Mucosa of rectum (tissue), 2 donors: ENCODE measurements at regions not wholly inside any gene's neighbourhood (a gene's known extent, or its start where the extent isn't known, plus 50 kb on each side); places are given as distances from the start of the nearest gene placed in this dataset.
"Not testable (repeated sequence)": the region's sequence is repeated elsewhere in the genome, so short reads cannot be mapped to it uniquely, and the experiment has no call there.

ENCODE experiments used
- H3K27ac ChIP-seq, 2 donors: one replicate each; pipeline ENCODE4 v1.7.0; 2013; ENCODE audit warnings: inconsistent platforms in 2 of 2, low read depth in 2 of 2, low read length in 2 of 2
- H3K27me3 ChIP-seq, 2 donors: one replicate each; pipeline ENCODE4 v1.7.0; 2013; ENCODE audit warnings: low read length in 2 of 2; ENCODE audit not compliant: control insufficient read depth in 2 of 2, insufficient read depth in 2 of 2
- H3K36me3 ChIP-seq, 2 donors: one replicate each; pipeline ENCODE4 v1.7.0; 2013; ENCODE audit warnings: low read length in 2 of 2; ENCODE audit not compliant: control insufficient read depth in 2 of 2, insufficient read depth in 2 of 2
- H3K4me1 ChIP-seq, 2 donors: one replicate each; pipeline ENCODE4 v1.7.0; 2013; ENCODE audit warnings: low read length in 2 of 2, mild to moderate bottlenecking in 1 of 2; ENCODE audit not compliant: control insufficient read depth in 2 of 2, insufficient read depth in 2 of 2
- H3K4me3 ChIP-seq, 2 donors: one replicate each; pipeline ENCODE4 v1.7.0; 2013; ENCODE audit warnings: low read length in 2 of 2
- H3K9ac ChIP-seq, 2 donors: one replicate each; pipeline ENCODE4 v1.7.0; 2013; ENCODE audit warnings: low read length in 2 of 2, low read depth in 1 of 2, mild to moderate bottlenecking in 1 of 2
- H3K9me3 ChIP-seq, 2 donors: one replicate each; pipeline ENCODE4 v1.7.0; 2013; ENCODE audit warnings: low read length in 2 of 2; ENCODE audit not compliant: control insufficient read depth in 2 of 2
- donor health status: healthy.
- donor health status: Normal muscosa, but diverticular disease.

DNA sequence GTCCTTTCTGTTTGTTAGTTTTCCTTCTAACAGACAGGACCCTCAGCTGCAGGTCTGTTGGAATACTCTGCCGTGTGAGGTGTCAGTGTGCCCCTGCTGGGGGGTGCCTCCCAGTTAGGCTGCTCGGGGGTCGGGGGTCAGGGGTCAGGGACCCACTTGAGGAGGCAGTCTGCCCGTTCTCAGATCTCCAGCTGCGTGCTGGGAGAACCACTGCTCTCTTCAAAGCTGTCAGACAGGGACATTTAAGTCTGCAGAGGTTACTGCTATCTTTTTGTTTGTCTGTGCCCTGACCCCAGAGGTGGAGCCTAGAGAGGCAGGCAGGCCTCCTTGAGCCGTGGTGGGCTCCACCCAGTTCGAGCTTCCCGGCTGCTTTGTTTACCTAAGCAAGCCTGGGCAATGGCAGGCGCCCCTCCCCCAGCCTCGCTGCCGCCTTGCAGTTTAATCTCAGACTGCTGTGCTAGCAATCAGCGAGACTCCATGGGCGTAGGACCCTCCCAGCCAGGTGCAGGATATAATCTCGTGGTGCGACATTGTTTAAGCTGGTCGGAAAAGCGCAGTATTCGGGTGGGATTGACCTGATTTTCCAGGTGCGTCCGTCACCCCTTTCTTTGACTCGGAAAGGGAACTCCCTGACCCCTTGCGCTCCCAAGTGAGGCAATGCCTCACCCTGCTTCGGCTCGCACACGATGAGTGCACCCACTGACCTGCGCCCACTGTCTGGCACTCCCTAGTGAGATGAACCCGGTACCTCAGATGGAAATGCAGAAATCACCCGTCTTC is 2002.0 kb upstream of the CDH6 start:
- H3K9me3 ChIP-seq, H3K27me3 ChIP-seq, H3K27ac ChIP-seq, H3K4me1 ChIP-seq, H3K9ac ChIP-seq, H3K36me3 ChIP-seq: not testable (repeated sequence)
- H3K4me3 ChIP-seq: peak overlapping the region in 1 of 2 donors; percentile 54

- H3K27ac ChIP-seq, H3K4me3 ChIP-seq, H3K4me1 ChIP-seq, H3K36me3 ChIP-seq, H3K9me3 ChIP-seq, H3K27me3 ChIP-seq, H3K9ac ChIP-seq: not testable (repeated sequence)
Observed at GRCh38 chr5:29190398-29190797, 2003.1 kb upstream of the CDH6 start.

DNA sequence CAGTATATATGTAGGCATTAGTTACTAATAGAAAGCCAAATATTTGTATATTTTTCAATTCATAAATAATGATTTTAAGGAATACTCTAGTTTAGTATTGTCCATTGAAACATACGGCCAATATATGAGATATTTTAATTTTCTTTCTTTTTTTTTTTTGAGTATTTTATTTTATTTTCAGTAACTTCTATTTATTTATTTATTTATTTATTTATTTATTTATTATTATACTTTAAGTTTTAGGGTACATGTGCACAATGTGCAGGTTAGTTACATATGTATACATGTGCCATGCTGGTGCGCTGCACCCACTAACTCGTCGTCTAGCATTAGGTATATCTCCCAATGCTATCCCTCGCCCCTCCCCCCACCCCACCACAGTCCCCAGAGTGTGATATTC is 2007.1 kb upstream of the CDH6 start:
- not testable (repeated sequence) for H3K9ac ChIP-seq, H3K27ac ChIP-seq, H3K27me3 ChIP-seq, H3K4me1 ChIP-seq, H3K4me3 ChIP-seq, H3K36me3 ChIP-seq, H3K9me3 ChIP-seq

DNA sequence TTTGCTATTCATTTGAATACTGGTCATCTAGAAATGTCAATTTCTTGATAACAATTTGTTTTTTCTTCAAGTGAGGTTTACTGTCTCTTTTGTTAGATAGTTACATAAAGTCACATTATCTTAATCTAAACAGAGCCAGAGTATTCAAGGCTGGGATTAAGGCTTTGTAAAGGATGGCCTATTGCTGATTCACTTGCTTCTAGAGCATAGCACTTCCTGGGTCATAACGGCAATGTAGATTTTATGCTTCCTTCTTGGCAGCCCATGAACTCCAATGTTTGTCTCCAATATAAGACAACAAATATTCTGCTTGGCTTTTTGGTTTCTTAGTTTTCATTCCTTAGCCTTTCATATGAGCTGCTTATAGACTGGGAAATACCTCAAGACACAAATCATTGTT is 2007.9 kb upstream of the CDH6 start:
- Histone ChIP-seq H3K4me3 (no peak overlapping the region), H3K9ac (no peak overlapping the region), H3K27me3 (no peaks in the 10 kb centered on the region), H3K36me3 (no peaks in the 10 kb centered on the region), H3K4me1 (no peaks in the 10 kb centered on the region), H3K9me3 (no peaks in the 10 kb centered on the region), H3K27ac (no peak overlapping the region)

GRCh38 chr5:29175774-29176173 is 2017.7 kb upstream of the CDH6 start:
- Histone ChIP-seq H3K27me3 (no peaks in the 10 kb centered on the region), H3K36me3 (no peaks in the 10 kb centered on the region), H3K9me3 (no peaks in the 10 kb centered on the region), H3K9ac (no peak overlapping the region), H3K4me3 (no peak overlapping the region), H3K27ac (no peak overlapping the region), H3K4me1 (no peaks in the 10 kb centered on the region)

DNA sequence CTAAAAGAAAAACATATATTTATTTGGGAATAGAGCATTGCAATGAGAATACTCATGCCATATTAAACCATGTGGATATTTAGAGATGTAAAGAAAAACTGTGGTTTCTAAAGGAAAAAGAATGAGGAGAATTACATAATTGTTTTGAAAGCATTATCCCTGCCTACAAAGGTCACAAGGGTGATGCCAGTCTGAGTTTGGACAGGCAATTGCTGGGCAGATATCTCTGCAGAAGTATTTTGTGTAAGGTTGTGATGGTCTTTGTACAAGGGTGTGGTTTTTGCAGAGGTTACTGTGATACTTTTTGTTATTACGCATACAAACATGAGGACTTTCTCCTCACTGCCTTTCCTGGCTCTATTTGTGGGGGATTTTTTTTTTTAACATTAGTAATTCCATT is 2022.9 kb upstream of the CDH6 start:
- no peak overlapping the region for H3K9ac ChIP-seq
- no peaks in the 10 kb centered on the region for H3K36me3 ChIP-seq
- no peak overlapping the region for H3K27ac ChIP-seq
- H3K4me1 ChIP-seq: no peaks in the 10 kb centered on the region
- H3K9me3 ChIP-seq: no peaks in the 10 kb centered on the region
- H3K4me3 ChIP-seq: no peak overlapping the region
- no peaks in the 10 kb centered on the region for H3K27me3 ChIP-seq

DNA sequence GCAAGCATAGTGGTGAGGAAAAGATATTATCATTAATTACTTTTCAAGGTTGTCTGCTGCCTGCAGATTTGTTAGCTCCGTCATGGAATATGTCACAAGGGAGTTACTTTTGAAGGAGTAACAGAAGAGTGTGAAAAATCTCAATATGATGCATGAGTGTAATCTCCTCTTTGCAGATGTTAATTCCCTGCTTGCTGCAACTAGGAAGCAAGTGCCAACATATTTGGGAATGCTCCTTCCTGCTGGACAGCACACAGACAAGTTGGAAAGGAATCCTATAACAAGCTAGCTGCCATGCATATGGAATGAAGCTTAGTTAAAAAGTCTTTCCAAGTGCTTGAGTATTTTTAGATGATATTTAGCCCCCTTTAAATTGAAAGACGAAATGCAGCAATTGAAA is 2023.6 kb upstream of the CDH6 start:
- Histone ChIP-seq H3K36me3 (no peaks in the 10 kb centered on the region), H3K4me1 (no peaks in the 10 kb centered on the region), H3K9ac (no peak overlapping the region), H3K27ac (no peak overlapping the region), H3K9me3 (no peaks in the 10 kb centered on the region), H3K4me3 (no peak overlapping the region), H3K27me3 (no peaks in the 10 kb centered on the region)

DNA sequence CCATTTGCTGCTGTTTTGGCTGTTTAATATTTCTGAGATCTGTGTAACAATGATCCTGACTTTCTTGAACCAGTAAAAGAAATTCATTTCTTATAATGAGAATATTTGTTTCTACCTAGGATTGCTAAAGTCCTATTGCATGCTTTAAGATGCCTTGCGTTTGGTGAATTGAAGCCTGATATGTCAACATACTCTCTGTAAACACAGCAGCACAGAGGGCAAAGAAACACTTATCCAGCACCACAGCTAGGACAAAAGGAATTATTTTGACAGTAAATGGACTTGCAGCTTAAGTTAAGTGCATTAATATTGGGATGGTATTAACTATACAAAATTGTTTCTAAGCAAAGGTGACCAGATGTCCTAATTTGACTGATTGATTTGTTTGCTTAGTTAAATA is 2031.2 kb upstream of the CDH6 start:
- no peaks in the 10 kb centered on the region for H3K4me1 ChIP-seq

GRCh38 chr5:29161399-29162291 is 2031.8 kb upstream of the CDH6 start:
- Histone ChIP-seq H3K27me3 (no peaks in the 10 kb centered on the region), H3K27ac (no peak overlapping the region), H3K9ac (no peak overlapping the region), H3K4me1 (no peaks in the 10 kb centered on the region), H3K4me3 (no peak overlapping the region), H3K36me3 (no peaks in the 10 kb centered on the region), H3K9me3 (no peaks in the 10 kb centered on the region)

More for the DNA sequence above, 2031.2 kb upstream of the CDH6 start:
- Histone ChIP-seq H3K27ac (no peak overlapping the region), H3K36me3 (no peaks in the 10 kb centered on the region), H3K9me3 (no peaks in the 10 kb centered on the region), H3K27me3 (no peaks in the 10 kb centered on the region), H3K9ac (no peak overlapping the region), H3K4me3 (no peak overlapping the region)

GRCh38 chr5:29157975-29158374 is 2035.5 kb upstream of the CDH6 start:
- Histone ChIP-seq H3K4me3 (no peak overlapping the region), H3K9ac (no peak overlapping the region), H3K4me1 (no peaks in the 10 kb centered on the region), H3K9me3 (no peaks in the 10 kb centered on the region), H3K27me3 (no peaks in the 10 kb centered on the region), H3K27ac (no peak overlapping the region), H3K36me3 (no peaks in the 10 kb centered on the region)
